ENCODE measurements at regions not wholly inside any gene's neighbourhood (a gene's known extent, or its start where the extent isn't known, plus 50 kb on each side); places are given as distances from the start of the nearest gene placed in this dataset.

GRCh38 chr4:148787285-148787684 is 345.1 kb upstream of the NR3C2 start:
- H3K9ac ChIP-seq: no peak overlapping the region
- no peak for TF ChIP-seq Cebpa-rat (IDR thresholded peaks at IDR 0.05)
- H3K27me3 ChIP-seq: no peaks in the 10 kb centered on the region
- H3K4me1 ChIP-seq: no peaks in the 10 kb centered on the region
- no peaks in the 10 kb centered on the region for H3K9me3 ChIP-seq
- no peak overlapping the region for H3K4me3 ChIP-seq
- H3K36me3 ChIP-seq: no peaks in the 10 kb centered on the region
- H3K27ac ChIP-seq: no peak overlapping the region
- no peaks in the 10 kb centered on the region for H4K20me1 ChIP-seq
- no peak overlapping the region for H3K4me2 ChIP-seq

- no peak overlapping the region for H3K4me2 ChIP-seq
- no peak overlapping the region for H3K27ac ChIP-seq
- no peaks in the 10 kb centered on the region for H3K27me3 ChIP-seq
- no peaks in the 10 kb centered on the region for H3K36me3 ChIP-seq
- H3K4me3 ChIP-seq: no peak overlapping the region
- H3K9me3 ChIP-seq: no peaks in the 10 kb centered on the region
- no peaks in the 10 kb centered on the region for H3K4me1 ChIP-seq
- no peak overlapping the region for H3K9ac ChIP-seq
- H4K20me1 ChIP-seq: no peaks in the 10 kb centered on the region
- no peak for TF ChIP-seq Cebpa-rat (IDR thresholded peaks at IDR 0.05)
These were observed 344.5 kb upstream of the NR3C2 start for GRCh38 chr4:148786699-148787098.

- no peak for TF ChIP-seq Cebpa-rat (IDR thresholded peaks at IDR 0.05)
- Histone ChIP-seq H3K27me3 (no peaks in the 10 kb centered on the region), H3K4me3 (no peak overlapping the region), H3K4me1 (no peaks in the 10 kb centered on the region), H3K4me2 (no peak overlapping the region), H3K36me3 (no peaks in the 10 kb centered on the region), H3K27ac (no peak overlapping the region), H3K9ac (no peak overlapping the region), H4K20me1 (no peaks in the 10 kb centered on the region), H3K9me3 (no peaks in the 10 kb centered on the region)
These were observed 340.1 kb upstream of the NR3C2 start for GRCh38 chr4:148782284-148782683.

GRCh38 chr4:148780426-148781005 is 338.3 kb upstream of the NR3C2 start:
- Histone ChIP-seq H3K27me3 (no peaks in the 10 kb centered on the region), H3K9me3 (no peaks in the 10 kb centered on the region), H3K4me3 (no peak overlapping the region), H3K4me1 (no peaks in the 10 kb centered on the region), H3K4me2 (no peak overlapping the region), H3K36me3 (no peaks in the 10 kb centered on the region), H3K27ac (no peak overlapping the region), H3K9ac (no peak overlapping the region), H4K20me1 (no peaks in the 10 kb centered on the region)
- TF ChIP-seq Cebpa-rat (IDR thresholded peaks at IDR 0.05): no peak

- H3K9me3 ChIP-seq: no peaks in the 10 kb centered on the region
- no peaks in the 10 kb centered on the region for H3K36me3 ChIP-seq
- H4K20me1 ChIP-seq: no peaks in the 10 kb centered on the region
- TF ChIP-seq Cebpa-rat (IDR thresholded peaks at IDR 0.05): no peak
- H3K27ac ChIP-seq: no peak overlapping the region
- no peaks in the 10 kb centered on the region for H3K27me3 ChIP-seq
- H3K4me3 ChIP-seq: no peak overlapping the region
- no peaks in the 10 kb centered on the region for H3K4me1 ChIP-seq
- H3K9ac ChIP-seq: no peak overlapping the region
- H3K4me2 ChIP-seq: no peak overlapping the region
These were observed 337.6 kb upstream of the NR3C2 start for GRCh38 chr4:148779771-148780170.

- Histone ChIP-seq H3K9me3 (no peaks in the 10 kb centered on the region), H3K27me3 (no peaks in the 10 kb centered on the region), H4K20me1 (no peaks in the 10 kb centered on the region), H3K4me1 (no peaks in the 10 kb centered on the region), H3K27ac (no peak overlapping the region), H3K9ac (no peak overlapping the region), H3K4me2 (no peak overlapping the region), H3K4me3 (no peak overlapping the region), H3K36me3 (no peaks in the 10 kb centered on the region)
- TF ChIP-seq Cebpa-rat (IDR thresholded peaks at IDR 0.05): no peak
These were observed 336.9 kb upstream of the NR3C2 start for GRCh38 chr4:148778980-148779675.

GRCh38 chr4:148776941-148777340 is 334.7 kb upstream of the NR3C2 start:
- Histone ChIP-seq H3K4me3 (no peak overlapping the region), H3K36me3 (no peaks in the 10 kb centered on the region), H3K9me3 (no peaks in the 10 kb centered on the region), H3K4me2 (no peak overlapping the region), H3K9ac (no peak overlapping the region), H3K27ac (no peak overlapping the region), H4K20me1 (no peaks in the 10 kb centered on the region), H3K27me3 (no peaks in the 10 kb centered on the region), H3K4me1 (no peaks in the 10 kb centered on the region)
- no peak for TF ChIP-seq Cebpa-rat (IDR thresholded peaks at IDR 0.05)

GRCh38 chr4:148774134-148774533 is 331.9 kb upstream of the NR3C2 start:
- H3K9ac ChIP-seq: no peak overlapping the region
- no peaks in the 10 kb centered on the region for H3K9me3 ChIP-seq
- H4K20me1 ChIP-seq: no peaks in the 10 kb centered on the region
- H3K36me3 ChIP-seq: no peaks in the 10 kb centered on the region
- TF ChIP-seq Cebpa-rat (IDR thresholded peaks at IDR 0.05): no peak
- H3K27ac ChIP-seq: no peak overlapping the region
- H3K4me2 ChIP-seq: no peak overlapping the region
- H3K27me3 ChIP-seq: no peaks in the 10 kb centered on the region
- H3K4me3 ChIP-seq: no peak overlapping the region
- no peaks in the 10 kb centered on the region for H3K4me1 ChIP-seq

- Histone ChIP-seq H3K27me3 (no peaks in the 10 kb centered on the region), H3K27ac (no peak overlapping the region), H4K20me1 (no peaks in the 10 kb centered on the region), H3K9ac (no peak overlapping the region), H3K4me3 (no peak overlapping the region), H3K4me2 (no peak overlapping the region), H3K4me1 (no peaks in the 10 kb centered on the region), H3K9me3 (no peaks in the 10 kb centered on the region), H3K36me3 (no peaks in the 10 kb centered on the region)
- no peak for TF ChIP-seq Cebpa-rat (IDR thresholded peaks at IDR 0.05)
These were observed 331.1 kb upstream of the NR3C2 start for GRCh38 chr4:148773313-148773712.

GRCh38 chr4:148770848-148771247 is 328.6 kb upstream of the NR3C2 start:
- no peak overlapping the region for H3K9ac ChIP-seq
- no peaks in the 10 kb centered on the region for H4K20me1 ChIP-seq
- TF ChIP-seq Cebpa-rat (IDR thresholded peaks at IDR 0.05): no peak
- H3K4me2 ChIP-seq: no peak overlapping the region
- no peak overlapping the region for H3K27ac ChIP-seq
- H3K27me3 ChIP-seq: no peaks in the 10 kb centered on the region
- H3K9me3 ChIP-seq: no peaks in the 10 kb centered on the region
- H3K36me3 ChIP-seq: no peaks in the 10 kb centered on the region
- no peaks in the 10 kb centered on the region for H3K4me1 ChIP-seq
- H3K4me3 ChIP-seq: no peak overlapping the region
